PC-9 (cell line): ENCODE measurements at regions not wholly inside any gene's neighbourhood (a gene's known extent, or its start where the extent isn't known, plus 50 kb on each side); places are given as distances from the start of the nearest gene placed in this dataset.

Experiments
- BruUV-seq: library from RNA; stranded (reverse); fragments of 400-500 nt; replicated peaks from 2 replicates; lab custom pipeline; 2021; lab: Mats Ljungman, UMichigan
- CTCF ChIA-PET: fragments of 300-600 bp; sonication (Branson Sonifier 250); formaldehyde crosslinking; loops from one replicate; lab custom pipeline; 2022; ENCODE audit warnings: antibody characterized with exemption; lab: Charles Lee
- POLR2A ChIA-PET: fragments of 300-600 bp; sonication (Branson Sonifier 250); formaldehyde crosslinking; loops from one replicate; lab custom pipeline; 2022; ENCODE audit warnings: antibody characterized with exemption; ENCODE audit not compliant: unreplicated experiment; lab: Charles Lee
- DNase-seq, 2 experiments: peaks; one replicate each; pipeline versions ENCODE4 v3.0.0 to v3.0.0-alpha.2; 2015 to 2022; ENCODE audit warnings: mixed read lengths in 1 of 2
- H2AFZ ChIP-seq: fragments of 200-600 bp; sonication (generic); 2 replicates; pipeline ENCODE4 v1.8.1; 2017; ENCODE audit warnings: antibody characterized with exemption
- H3F3A ChIP-seq: fragments of 200-600 bp; sonication (generic); 2 replicates; pipeline ENCODE4 v1.8.1; 2017; ENCODE audit warnings: antibody characterized with exemption, mild to moderate bottlenecking, low read depth; ENCODE audit not compliant: insufficient read depth
- H3K27ac ChIP-seq: fragments of 200-600 bp; sonication (generic); 2 replicates; pipeline ENCODE4 v1.6.1; 2016; ENCODE audit warnings: mixed run types
- H3K27me3 ChIP-seq: fragments of 200-600 bp; sonication (generic); 2 replicates; pipeline ENCODE4 v1.6.1; 2016; ENCODE audit warnings: low read depth, mixed run types; ENCODE audit not compliant: insufficient read depth
- H3K36me3 ChIP-seq: fragments of 200-600 bp; sonication (generic); 2 replicates; pipeline ENCODE4 v1.6.1; 2016; ENCODE audit warnings: low read depth, mixed run types
- H3K4me1 ChIP-seq: fragments of 200-600 bp; sonication (generic); replicated peaks from 2 replicates; pipeline ENCODE4 v1.6.1; 2016; ENCODE audit warnings: mixed run types; ENCODE audit not compliant: insufficient read depth
- H3K4me2 ChIP-seq: fragments of 200-600 bp; sonication (generic); 2 replicates; pipeline ENCODE4 v1.6.1; 2017; ENCODE audit warnings: mixed run types
- H3K4me3 ChIP-seq: fragments of 200-600 bp; sonication (generic); 2 replicates; pipeline ENCODE4 v1.6.1; 2016; ENCODE audit warnings: mixed run types
- H3K79me2 ChIP-seq: fragments of 200-600 bp; sonication (generic); 2 replicates; pipeline ENCODE4 v1.6.1; 2017; ENCODE audit warnings: low read depth, mixed run types
- H3K9me2 ChIP-seq: fragments of 200-600 bp; sonication (generic); 2 replicates; pipeline ENCODE4 v1.8.1; 2017; ENCODE audit warnings: mild to moderate bottlenecking; ENCODE audit not compliant: insufficient read depth
- H3K9me3 ChIP-seq: fragments of 200-600 bp; sonication (generic); 2 replicates; pipeline ENCODE4 v1.8.1; 2016; ENCODE audit warnings: low read depth; ENCODE audit not compliant: insufficient read depth
- H4K20me1 ChIP-seq: fragments of 200-600 bp; sonication (generic); 2 replicates; pipeline ENCODE4 v1.8.1; 2017; ENCODE audit not compliant: insufficient read depth
- CTCF ChIP-seq: fragments of 200-600 bp; sonication (generic); conservative IDR thresholded peaks from 2 replicates; pipeline ENCODE4 v1.6.1; 2017; ENCODE audit warnings: mixed run types, antibody characterized with exemption, mild to moderate bottlenecking, moderate library complexity
- EZH2 ChIP-seq: fragments of 200-600 bp; sonication (generic); IDR thresholded peaks from 2 replicates; pipeline ENCODE4 v1.8.0; 2017; ENCODE audit warnings: antibody characterized with exemption, low read depth
- intact Hi-C: fragments of 100-400 bp; cut with micrococcal nuclease; formaldehyde crosslinking; loops from one replicate; pipeline ENCODE4 v1.10.0; 2022; ENCODE audit not compliant: unreplicated experiment

GRCh38 chr9:115378241-115378640 lies 260.3 kb upstream of the TNC start:
- no TSS peak for BruUV-seq
- peaks cover 12% of the 10 kb centered on the region; the same call in 1 of the 2 replicates for H3F3A ChIP-seq
- H4K20me1 ChIP-seq, result no peaks in the 10 kb centered on the region
- no peak for DNase-seq
- intact Hi-C loops, result loop anchor here (5.0 kb wide), 1 partner anchor 809 kb away; no protein-coding TSS in a partner anchor
- no peaks in the 10 kb centered on the region for H3K79me2 ChIP-seq
- CTCF ChIA-PET, result no interaction called here
- H3K36me3 ChIP-seq, result no peaks in the 10 kb centered on the region
- peaks cover 13% of the 10 kb centered on the region for H3K4me1 ChIP-seq
- no peaks in the 10 kb centered on the region for H3K27me3 ChIP-seq
- POLR2A ChIA-PET, result no interaction called here
- no peak overlapping the region for H3K4me3 ChIP-seq
- TF ChIP-seq CTCF, result no peak
- no peak for TF ChIP-seq EZH2
- H2AFZ ChIP-seq, result no peak overlapping the region
- no peak overlapping the region for H3K4me2 ChIP-seq
- H3K27ac ChIP-seq, result no peak overlapping the region
- peaks cover 6% of the 10 kb centered on the region; the same call in 1 of the 2 replicates for H3K9me3 ChIP-seq
- no peaks in the 10 kb centered on the region for H3K9me2 ChIP-seq

- Histone ChIP-seq H3K27me3 (no peaks in the 10 kb centered on the region), H3K27ac (no peak overlapping the region), H3K4me3 (no peak overlapping the region), H3F3A (peaks cover 10% of the 10 kb centered on the region; the same call in 1 of the 2 replicates), H3K36me3 (0 out of 2 replicates have a peak, but pooled peaks cover under 1% of the 10 kb centered on the region), H3K4me2 (no peak overlapping the region), H3K79me2 (no peaks in the 10 kb centered on the region), H3K9me2 (no peaks in the 10 kb centered on the region), H3K9me3 (peaks cover 11% of the 10 kb centered on the region; the same call in 1 of the 2 replicates), H4K20me1 (no peaks in the 10 kb centered on the region), H2AFZ (no peak overlapping the region), H3K4me1 (peaks cover 10% of the 10 kb centered on the region)
- no TSS peak for BruUV-seq
- ChIA-PET POLR2A (no interaction called here), CTCF (no interaction called here)
- TF ChIP-seq EZH2, result no peak
- TF ChIP-seq CTCF, result no peak
- DNase-seq, result no peak
- intact Hi-C loops, result loop anchor here (5.0 kb wide), 1 partner anchor 809 kb away; no protein-coding TSS in a partner anchor
Measured at GRCh38 chr9:115378758-115379157, 260.8 kb upstream of the TNC start.

- H3K27ac ChIP-seq, result no peak overlapping the region
- no TSS peak for BruUV-seq
- H3K27me3 ChIP-seq, result no peaks in the 10 kb centered on the region
- H3K9me2 ChIP-seq, result no peaks in the 10 kb centered on the region
- no peak overlapping the region for H2AFZ ChIP-seq
- no peaks in the 10 kb centered on the region for H3K79me2 ChIP-seq
- POLR2A ChIA-PET, result no interaction called here
- no peak for TF ChIP-seq EZH2
- TF ChIP-seq CTCF, result no peak
- no peak overlapping the region for H3K4me3 ChIP-seq
- H3K4me1 ChIP-seq, result peaks cover under 1% of the 10 kb centered on the region; the same call in 1 of the 2 replicates
- no peak overlapping the region for H3K4me2 ChIP-seq
- H3K36me3 ChIP-seq, result 0 out of 2 replicates have a peak, but pooled peaks cover 6% of the 10 kb centered on the region
- peaks cover under 1% of the 10 kb centered on the region; the same call in 1 of the 2 replicates for H3F3A ChIP-seq
- no peak for DNase-seq
- intact Hi-C loops, result loop anchor here (5.0 kb wide), 1 partner anchor 808 kb away; no protein-coding TSS in a partner anchor
- H3K9me3 ChIP-seq, result peaks cover 16% of the 10 kb centered on the region; the same call in 1 of the 2 replicates
- CTCF ChIA-PET, result no interaction called here
- H4K20me1 ChIP-seq, result no peaks in the 10 kb centered on the region
Measured at GRCh38 chr9:115379719-115380118, 261.8 kb upstream of the TNC start.
